HG02870 (cell line): ENCODE measurements at regions not wholly inside any gene's neighbourhood (a gene's known extent, or its start where the extent isn't known, plus 50 kb on each side); places are given as distances from the start of the nearest gene placed in this dataset.
"Not testable (repeated sequence)": the region's sequence is repeated elsewhere in the genome, so short reads cannot be mapped to it uniquely, and the experiment has no call there.

Source experiments
- ATAC-seq: cut with Tn5 transposase; IDR thresholded peaks from one replicate; pipeline ENCODE4 v1.9.1; 2021; ENCODE audit warnings: mild to moderate bottlenecking, moderate library complexity; ENCODE audit not compliant: unreplicated experiment

DNA sequence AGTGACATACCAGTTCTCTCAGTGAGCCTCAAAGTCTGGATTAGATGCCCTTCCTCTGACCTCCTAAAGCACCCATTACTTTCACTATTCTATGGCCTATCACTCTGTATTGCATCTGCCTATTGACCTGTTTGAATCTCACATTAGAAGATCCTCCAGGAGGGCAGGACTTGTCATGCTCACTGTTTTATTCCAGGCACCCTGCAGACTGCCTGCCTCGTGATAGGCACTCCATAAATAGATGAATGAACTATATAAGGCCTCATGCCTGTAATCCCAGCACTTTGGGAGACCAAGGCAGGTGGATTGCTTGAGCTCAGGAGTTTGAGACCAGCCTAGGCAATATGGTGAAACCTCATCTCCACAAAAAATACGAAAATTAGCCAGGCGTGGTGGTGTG, 160.1 kb upstream of the CADM1 start:
- no peak for ATAC-seq

GRCh38 chr11:115663790-115664189, 159.6 kb upstream of the CADM1 start:
- no peak for ATAC-seq

GRCh38 chr11:115660030-115660805, 156.0 kb upstream of the CADM1 start:
- ATAC-seq: no peak

GRCh38 chr11:115659061-115659963, 155.1 kb upstream of the CADM1 start:
- no peak for ATAC-seq

DNA sequence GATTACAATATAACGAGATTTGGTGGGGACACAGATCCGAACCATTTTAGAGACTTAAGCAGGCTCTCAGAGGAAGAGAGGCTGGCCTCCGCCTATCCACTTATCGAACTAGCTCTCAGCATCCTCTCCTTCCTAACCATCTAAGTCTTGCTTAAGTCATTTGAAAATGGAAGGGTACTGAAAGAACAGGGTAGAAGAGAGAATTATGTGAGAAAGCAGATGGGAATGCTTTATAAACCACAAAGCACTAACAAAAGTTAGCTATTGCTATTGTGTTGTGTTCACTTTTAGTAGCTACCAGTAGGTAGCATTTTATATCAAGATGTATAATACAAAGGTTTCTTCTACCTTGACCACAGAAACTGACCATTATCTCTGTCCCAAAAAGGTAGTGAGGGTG, 153.4 kb upstream of the CADM1 start:
- ATAC-seq: no peak

DNA sequence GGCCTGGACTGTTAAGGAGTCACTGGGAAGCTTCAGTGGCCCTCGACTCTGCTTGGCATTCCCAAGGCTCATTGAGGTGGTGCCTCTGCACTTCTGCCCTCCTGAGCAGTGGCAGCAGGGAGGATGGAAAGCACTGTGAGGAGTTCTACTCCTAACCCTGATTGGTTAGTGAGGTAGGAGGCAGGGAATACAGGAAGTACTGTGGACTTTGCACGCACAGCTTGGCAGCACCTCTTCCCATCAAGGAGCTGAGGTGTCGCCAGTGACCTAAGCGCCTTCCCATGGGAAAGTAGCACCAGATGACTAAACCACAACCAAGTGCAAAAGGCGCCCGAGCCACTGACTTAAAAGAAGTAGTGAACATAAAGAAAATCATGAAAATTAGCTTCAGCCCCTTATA, 152.5 kb upstream of the CADM1 start:
- no peak for ATAC-seq

DNA sequence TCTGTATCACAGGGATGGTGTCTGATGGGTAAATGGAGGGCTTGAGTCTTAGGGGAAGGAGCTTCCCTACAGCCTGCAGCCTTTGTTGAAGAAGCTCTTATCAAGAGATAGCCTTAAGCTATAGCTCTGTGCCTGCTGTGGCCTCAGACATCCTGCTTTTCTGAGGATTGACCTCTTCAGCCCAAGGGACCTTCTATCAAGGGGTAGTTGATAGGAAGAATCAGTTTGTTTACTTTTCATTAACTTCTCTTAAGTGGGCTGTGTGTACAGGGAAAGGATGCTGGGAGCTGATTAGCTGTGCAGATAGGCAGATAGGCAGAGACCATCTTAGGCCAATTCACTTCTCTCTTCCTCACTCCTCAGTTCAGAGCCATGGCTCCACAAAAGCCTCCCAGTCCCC, 151.8 kb upstream of the CADM1 start:
- ATAC-seq: no peak

DNA sequence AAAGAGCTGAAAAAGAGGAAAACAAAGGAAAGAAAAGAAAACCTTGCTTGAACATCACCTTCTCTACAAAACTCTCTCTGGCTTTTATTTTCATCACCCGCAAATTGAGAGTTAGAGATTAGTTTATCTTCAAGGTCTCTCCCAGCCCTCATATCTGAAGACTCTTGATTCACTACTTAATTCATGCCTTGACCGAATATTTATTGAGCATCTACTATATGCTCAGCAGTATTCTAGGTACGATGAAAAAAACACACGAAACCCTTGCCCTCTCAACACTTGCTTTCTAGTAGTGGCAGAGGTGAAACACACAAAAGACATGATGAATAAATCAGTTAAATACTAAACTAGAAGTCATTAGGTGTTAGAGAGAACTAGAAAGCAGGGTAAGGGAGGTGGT, 150.6 kb upstream of the CADM1 start:
- no peak for ATAC-seq

GRCh38 chr11:115653926-115654325, 149.7 kb upstream of the CADM1 start:
- no peak for ATAC-seq

DNA sequence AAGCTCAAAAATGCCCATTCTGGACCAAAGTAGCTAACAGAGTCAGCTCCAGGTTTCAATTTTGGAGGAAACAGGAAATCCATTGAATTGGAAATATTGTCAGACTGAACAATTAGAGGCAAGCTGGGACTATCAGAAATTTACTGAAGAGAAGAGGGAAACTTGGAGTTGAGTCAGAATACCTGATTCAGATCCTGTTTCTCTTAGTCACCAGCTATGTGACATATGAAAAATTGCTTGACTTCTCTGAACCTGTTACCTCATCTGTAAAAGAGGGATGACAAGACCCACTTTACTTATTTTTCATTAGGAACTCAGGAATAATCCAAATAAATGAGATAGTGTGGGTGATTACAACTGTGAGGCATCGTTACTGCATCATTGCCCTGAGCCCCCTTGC, 148.9 kb upstream of the CADM1 start:
- ATAC-seq: no peak

- ATAC-seq: no peak
Observed at GRCh38 chr11:115652496-115652895, 148.3 kb upstream of the CADM1 start.

DNA sequence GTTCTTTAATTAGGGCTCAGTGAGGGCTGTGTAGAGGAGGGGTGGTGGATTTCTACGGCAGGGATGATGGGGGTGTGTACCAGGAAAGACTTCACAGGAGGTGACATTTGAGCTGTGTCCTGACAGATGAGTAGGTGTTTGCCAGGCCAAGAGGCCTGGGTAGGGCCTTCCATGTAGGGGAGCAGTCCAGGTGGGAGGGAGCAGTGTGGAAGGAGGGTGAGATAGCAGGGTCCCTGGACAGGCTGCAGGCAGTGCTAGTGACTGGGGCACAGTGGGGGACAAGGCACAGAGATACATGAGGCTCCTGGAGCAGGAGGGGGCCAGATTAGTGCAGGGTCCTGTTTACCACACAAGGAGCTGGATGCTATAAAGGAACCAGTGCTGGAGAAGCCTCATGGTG, 147.9 kb upstream of the CADM1 start:
- ATAC-seq: no peak

DNA sequence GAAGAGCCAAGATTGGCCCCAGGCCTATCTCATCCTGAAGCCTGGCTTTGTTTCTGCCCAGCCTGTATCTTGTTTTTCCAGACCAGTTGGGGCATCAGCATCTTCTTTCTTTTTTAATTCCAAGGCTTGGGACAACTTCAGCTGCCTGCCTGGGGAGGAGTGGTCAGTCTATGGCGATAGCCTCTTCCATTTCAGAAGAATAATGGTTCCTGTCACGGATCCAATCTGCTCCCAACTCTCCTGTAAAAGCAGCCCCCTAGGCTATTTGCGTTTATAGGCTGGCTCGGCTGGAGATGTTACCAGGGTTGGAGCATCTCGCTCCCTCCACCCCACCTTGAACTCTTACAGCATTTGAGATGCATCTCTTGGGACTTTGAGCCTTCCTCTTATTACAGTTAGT, 145.2 kb upstream of the CADM1 start:
- ATAC-seq: no peak

- ATAC-seq: no peak
Observed at GRCh38 chr11:115645631-115646317, 141.6 kb upstream of the CADM1 start.

GRCh38 chr11:115644856-115645255, 140.6 kb upstream of the CADM1 start:
- no peak for ATAC-seq

DNA sequence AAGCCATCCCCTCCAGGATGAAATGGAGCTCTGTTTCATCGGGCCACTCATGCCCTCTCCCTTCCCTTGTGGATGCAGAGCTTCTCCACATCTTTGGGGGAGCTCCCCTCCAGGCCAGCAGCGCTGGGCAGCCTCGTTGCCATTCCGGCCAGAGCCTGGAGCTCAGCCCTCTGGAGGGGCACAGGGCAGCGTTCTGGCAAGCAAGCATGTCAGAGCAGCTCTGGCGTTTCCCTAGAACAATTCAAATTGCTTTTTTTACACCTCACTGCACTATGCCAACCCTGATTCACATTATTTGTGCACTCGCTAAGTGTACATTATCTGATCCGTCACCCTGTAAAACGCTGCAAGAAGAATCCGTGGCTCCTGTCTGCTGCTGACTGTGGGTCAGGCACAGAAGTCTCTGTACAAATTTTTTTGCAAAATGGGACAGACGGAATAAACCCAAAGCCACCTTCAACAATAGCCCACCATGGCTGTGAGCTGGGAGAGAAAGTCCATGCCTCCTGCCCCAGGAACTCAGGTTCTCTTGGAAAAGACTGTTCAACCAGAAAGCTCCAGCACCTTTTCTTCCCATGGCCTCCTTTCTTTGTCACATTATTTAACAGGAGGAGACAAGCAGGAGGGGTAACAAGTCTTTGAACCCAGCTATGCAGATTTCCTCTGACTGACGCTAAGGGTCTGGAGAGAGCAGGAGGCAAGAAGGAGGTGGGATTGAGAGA, 139.5 kb upstream of the CADM1 start:
- no peak for ATAC-seq

GRCh38 chr11:115642660-115643059, 138.4 kb upstream of the CADM1 start:
- ATAC-seq: no peak

GRCh38 chr11:115637599-115638241, 133.5 kb upstream of the CADM1 start:
- ATAC-seq: no peak

GRCh38 chr11:115636753-115637527, 132.7 kb upstream of the CADM1 start:
- ATAC-seq: no peak

GRCh38 chr11:115633977-115634376, 129.8 kb upstream of the CADM1 start:
- ATAC-seq: not testable (repeated sequence)
